ENCODE measurements at regions not wholly inside any gene's neighbourhood (a gene's known extent, or its start where the extent isn't known, plus 50 kb on each side); places are given as distances from the start of the nearest gene placed in this dataset.

DNA sequence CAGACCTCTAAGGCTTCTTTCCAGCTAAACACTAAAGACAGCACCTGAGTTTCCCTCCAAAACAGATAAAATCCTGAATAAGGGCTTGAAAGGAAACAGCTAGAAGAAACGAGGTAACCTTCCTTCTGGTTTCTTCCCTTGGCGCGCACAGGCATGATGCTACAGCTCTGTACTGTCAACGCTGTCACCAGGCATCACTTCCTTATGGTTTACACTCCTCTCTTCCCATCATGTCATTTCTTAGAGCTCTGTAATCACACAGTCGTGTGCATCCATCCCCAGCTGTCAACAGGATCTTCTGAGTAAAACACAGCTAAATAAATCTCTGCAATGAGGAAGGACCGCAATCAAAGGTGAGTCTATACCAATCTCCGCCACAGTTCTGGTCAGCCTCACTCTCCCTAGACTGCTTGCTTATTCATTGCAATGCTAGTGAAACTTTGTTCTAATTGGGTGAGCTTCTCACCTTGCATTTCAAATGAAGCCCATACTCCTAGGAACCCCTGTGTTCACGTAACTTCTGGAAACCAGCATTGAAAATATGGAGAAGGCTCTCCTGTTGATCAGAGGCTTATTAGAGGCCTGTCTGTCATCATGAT, 162.6 kb upstream of the DTNBP1 start:
- TF ChIP-seq, protein P1, sequence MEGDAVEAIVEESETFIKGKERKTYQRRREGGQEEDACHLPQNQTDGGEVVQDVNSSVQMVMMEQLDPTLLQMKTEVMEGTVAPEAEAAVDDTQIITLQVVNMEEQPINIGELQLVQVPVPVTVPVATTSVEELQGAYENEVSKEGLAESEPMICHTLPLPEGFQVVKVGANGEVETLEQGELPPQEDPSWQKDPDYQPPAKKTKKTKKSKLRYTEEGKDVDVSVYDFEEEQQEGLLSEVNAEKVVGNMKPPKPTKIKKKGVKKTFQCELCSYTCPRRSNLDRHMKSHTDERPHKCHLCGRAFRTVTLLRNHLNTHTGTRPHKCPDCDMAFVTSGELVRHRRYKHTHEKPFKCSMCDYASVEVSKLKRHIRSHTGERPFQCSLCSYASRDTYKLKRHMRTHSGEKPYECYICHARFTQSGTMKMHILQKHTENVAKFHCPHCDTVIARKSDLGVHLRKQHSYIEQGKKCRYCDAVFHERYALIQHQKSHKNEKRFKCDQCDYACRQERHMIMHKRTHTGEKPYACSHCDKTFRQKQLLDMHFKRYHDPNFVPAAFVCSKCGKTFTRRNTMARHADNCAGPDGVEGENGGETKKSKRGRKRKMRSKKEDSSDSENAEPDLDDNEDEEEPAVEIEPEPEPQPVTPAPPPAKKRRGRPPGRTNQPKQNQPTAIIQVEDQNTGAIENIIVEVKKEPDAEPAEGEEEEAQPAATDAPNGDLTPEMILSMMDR (IDR thresholded peaks at IDR 0.05): no peak
- TF ChIP-seq POLR2AphosphoS5 (IDR thresholded peaks at IDR 0.05; ENCODE audit: low read depth, low read length) (no peak), TCF7L2 (IDR thresholded peaks at IDR 0.05; ENCODE audit: low read depth, low read length) (no peak), SIN3A (IDR thresholded peaks at IDR 0.05; ENCODE audit: borderline replicate concordance, insufficient read depth, low read depth, low read length) (no peak)

Data from Panc1 (cell line).